HCT116 (cell line): ENCODE measurements at regions not wholly inside any gene's neighbourhood (a gene's known extent, or its start where the extent isn't known, plus 50 kb on each side); places are given as distances from the start of the nearest gene placed in this dataset.

Experiments
- ATAC-seq: fragments of 200-7000 bp; cut with Tn5 transposase; 2 replicates; pipeline ENCODE4 v1.9.1; 2020; ENCODE audit warnings: mild to moderate bottlenecking, moderate library complexity
- BruUV-seq: library from RNA; stranded (reverse); fragments of 400-500 nt; replicated peaks from 2 replicates; lab custom pipeline; 2021; lab: Mats Ljungman, UMichigan
- CTCF ChIA-PET: fragments of 300-600 bp; sonication (Branson Sonifier 250); formaldehyde crosslinking; loops from one replicate; lab custom pipeline; 2021; ENCODE audit warnings: antibody characterized with exemption; lab: Charles Lee
- POLR2A ChIA-PET: fragments of 300-600, 350-600 bp; sonication (Branson Sonifier 250); formaldehyde crosslinking; loops from one replicate; lab custom pipeline; 2021; ENCODE audit warnings: antibody characterized with exemption; lab: Charles Lee
- RAD21 ChIA-PET, 2 experiments: fragments of 300-600 bp; sonication (Branson Sonifier 250); formaldehyde crosslinking; loops; one replicate each; lab custom pipeline; 2023; ENCODE audit warnings: low total read pairs in 2 of 2; ENCODE audit not compliant: uncharacterized antibody in 2 of 2, unreplicated experiment in 2 of 2, low non-redundant PET in 1 of 2; lab: Charles Lee
- DNase-seq: peaks from one replicate; pipeline ENCODE4 v3.0.0-alpha.2; 2010; ENCODE audit warnings: low read depth, low spot score
- H2AFZ ChIP-seq: fragments of 200-600 bp; shearing (Covaris generic), sonication (generic); 2 replicates; pipeline ENCODE4 v1.6.1; 2017; ENCODE audit warnings: low read depth, mixed run types, mixed read lengths, antibody characterized with exemption, low read length; ENCODE audit not compliant: poor library complexity, severe bottlenecking
- H3K27ac ChIP-seq: 2 replicates; pipeline ENCODE4 v1.5.1; 2012; ENCODE audit warnings: low read depth, low read length
- H3K27me3 ChIP-seq: fragments of 200-600 bp; sonication (generic); 2 replicates; pipeline ENCODE4 v1.6.1; 2016; ENCODE audit warnings: mixed run types, low read length, mixed read lengths; ENCODE audit not compliant: insufficient read depth
- H3K36me3 ChIP-seq, 2 experiments: fragments of 200-500 bp in 1 of 2; fragments of 200-600 bp in 1 of 2; sonication (Bioruptor generic) in 1 of 2; sonication (generic) in 1 of 2; 2 replicates each; pipeline versions ENCODE4 v1.5.1 to v1.6.1; 2014 to 2016; ENCODE audit warnings: low read length in 2 of 2, inconsistent platforms in 1 of 2, mixed read lengths in 1 of 2, mixed run types in 1 of 2; ENCODE audit not compliant: insufficient read depth in 2 of 2, control insufficient read depth in 1 of 2
- H3K4me1 ChIP-seq, 2 experiments: fragments of 200-600 bp in 1 of 2; sonication (generic) in 1 of 2; 2 replicates each; pipeline versions ENCODE4 v1.5.1 to v1.6.1; 2012 to 2017; ENCODE audit warnings: low read length in 2 of 2, inconsistent platforms in 1 of 2, mild to moderate bottlenecking in 1 of 2, mixed read lengths in 1 of 2, mixed run types in 1 of 2, moderate library complexity in 1 of 2; ENCODE audit not compliant: insufficient read depth in 2 of 2, control insufficient read depth in 1 of 2
- H3K4me2 ChIP-seq: fragments of 200-600 bp; sonication (generic); 2 replicates; pipeline ENCODE4 v1.6.1; 2017; ENCODE audit warnings: mixed run types, low read length, mixed read lengths
- H3K4me3 ChIP-seq, 2 experiments: fragments of 200-600 bp in 1 of 2; sonication (generic) in 1 of 2; replicated peaks in 1 of 2; 2 replicates each; pipeline ENCODE4 v1.5.1; 2011 to 2016; ENCODE audit warnings: low read length in 2 of 2, control low read depth in 1 of 2, low read depth in 1 of 2, mild to moderate bottlenecking in 1 of 2, mixed read lengths in 1 of 2, mixed run types in 1 of 2
- H3K79me2 ChIP-seq: fragments of 200-600 bp; sonication (generic); 2 replicates; pipeline ENCODE4 v1.6.1; 2017; ENCODE audit warnings: mild to moderate bottlenecking, mixed run types, low read length, moderate library complexity, mixed read lengths; ENCODE audit not compliant: insufficient read depth
- H3K9ac ChIP-seq: fragments of 200-600 bp; sonication (generic); 2 replicates; pipeline ENCODE4 v1.6.1; 2016; ENCODE audit warnings: low read length, mixed read lengths
- H3K9me2 ChIP-seq: fragments of 200-600 bp; sonication (generic), shearing (Covaris generic); 2 replicates; pipeline ENCODE4 v1.6.1; 2017; ENCODE audit warnings: mixed run types, mild to moderate bottlenecking, moderate library complexity; ENCODE audit not compliant: insufficient read depth
- H3K9me3 ChIP-seq, 2 experiments: fragments of 200-500 bp in 1 of 2; fragments of 200-600 bp in 1 of 2; sonication (Bioruptor generic) in 1 of 2; sonication (generic) in 1 of 2; 2 replicates each; pipeline ENCODE4 v1.6.1; 2014 to 2017; ENCODE audit warnings: low read length in 2 of 2, mixed read lengths in 2 of 2, inconsistent platforms in 1 of 2, low read depth in 1 of 2, mild to moderate bottlenecking in 1 of 2, mixed run types in 1 of 2, moderate library complexity in 1 of 2; ENCODE audit not compliant: control insufficient read depth in 1 of 2, insufficient read depth in 1 of 2
- H4K20me1 ChIP-seq: fragments of 200-600 bp; sonication (generic), shearing (Covaris generic); 2 replicates; pipeline ENCODE4 v1.6.1; 2017; ENCODE audit warnings: mixed run types, mild to moderate bottlenecking, moderate library complexity; ENCODE audit not compliant: insufficient read depth
- CBX3 ChIP-seq: IDR thresholded peaks from 2 replicates; pipeline ENCODE4 v1.6.1; 2012; ENCODE audit warnings: low read depth
- ELF1 ChIP-seq: IDR thresholded peaks from 2 replicates; pipeline ENCODE4 v1.6.1; 2012; ENCODE audit warnings: low read depth, borderline replicate concordance
- JUND ChIP-seq: IDR thresholded peaks from 2 replicates; pipeline ENCODE4 v1.6.1; 2012
- RAD21 ChIP-seq: IDR thresholded peaks from 2 replicates; pipeline ENCODE4 v1.6.1; 2012; ENCODE audit warnings: low read depth, mild to moderate bottlenecking
- SIN3A ChIP-seq: IDR thresholded peaks from 2 replicates; pipeline ENCODE4 v1.6.1; 2012; ENCODE audit warnings: low read depth
- SRF ChIP-seq: IDR thresholded peaks from 2 replicates; pipeline ENCODE4 v1.6.1; 2012; ENCODE audit warnings: low read depth
- TCF7L2 ChIP-seq: IDR thresholded peaks from 2 replicates; pipeline ENCODE4 v1.7.0; 2011; ENCODE audit warnings: borderline replicate concordance, inconsistent platforms; ENCODE audit not compliant: insufficient read depth, insufficient read length; ENCODE audit errors: extremely low read depth
- ZNF274 ChIP-seq: fragments of 200-500 bp; sonication (Bioruptor generic); IDR thresholded peaks from 2 replicates; pipeline ENCODE4 v1.6.1; 2014; ENCODE audit warnings: mild to moderate bottlenecking, low read depth, low read length, inconsistent platforms
- intact Hi-C: fragments of 100-400 bp; cut with micrococcal nuclease; formaldehyde crosslinking; loops from 2 replicates; pipeline ENCODE4 v1.10.0; 2022
- TF ChIP-seq, protein P1 (sequence below): IDR thresholded peaks from 2 replicates; pipeline ENCODE4 v1.6.1; 2011; ENCODE audit warnings: mild to moderate bottlenecking, low read length, moderate library complexity; ENCODE audit not compliant: insufficient replicate concordance; ENCODE audit errors: extremely low read depth
- TF ChIP-seq, protein P2 (sequence below): IDR thresholded peaks from 2 replicates; pipeline ENCODE4 v1.6.1; 2012
- TF ChIP-seq, protein P3 (sequence below): IDR thresholded peaks from 2 replicates; pipeline ENCODE4 v1.6.1; 2012

DNA sequence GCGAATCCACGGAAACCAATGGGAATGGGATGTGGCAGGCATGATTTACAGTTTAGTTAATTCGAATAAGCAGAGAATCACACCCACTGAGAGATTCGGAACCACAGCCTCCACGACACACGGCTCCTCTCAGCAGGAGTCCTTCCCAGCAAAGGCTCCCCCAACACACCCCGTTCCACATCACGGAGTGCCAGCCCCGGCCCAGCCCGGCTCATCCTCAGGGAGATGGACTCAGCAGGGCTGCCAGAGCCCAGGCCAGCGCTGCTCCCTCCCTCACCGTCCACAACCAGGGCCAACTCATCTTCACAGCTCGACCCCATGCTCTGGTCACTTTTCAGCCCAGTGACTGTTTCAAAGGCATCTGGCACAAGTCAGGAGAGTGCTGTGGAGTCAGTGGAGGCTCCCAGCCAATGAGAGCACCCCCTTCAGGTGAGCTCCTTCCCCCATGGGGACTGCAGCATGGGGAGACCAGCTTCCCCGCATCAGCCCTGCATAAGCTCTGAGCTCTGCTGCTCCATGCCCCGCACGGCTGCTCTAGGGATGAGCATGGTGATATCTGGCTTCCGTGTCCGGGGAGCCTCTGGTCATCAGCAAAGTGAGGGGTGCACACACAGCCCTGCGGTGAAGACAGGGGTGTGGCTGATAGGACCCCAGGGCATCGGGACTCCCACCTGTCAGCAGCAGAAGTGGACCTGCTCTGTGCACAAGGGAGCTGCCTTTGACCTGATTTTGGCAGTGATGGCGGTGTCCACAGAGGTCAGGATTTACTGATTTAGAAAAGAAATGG lies 238.8 kb upstream of the SFSWAP start:
- peaks cover 0 to 7% of the 10 kb centered on the region in 2 experiments; a peak in 1 of 4 replicates for H3K4me1 ChIP-seq
- ChIA-PET POLR2A (no interaction called here), RAD21 (no interaction called here), CTCF (no interaction called here)
- TF ChIP-seq JUND (no peak), ELF1 (no peak), TCF7L2 (no peak), SIN3A (no peak), RAD21 (no peak), ZNF274 (no peak), CBX3 (no peak), SRF (no peak)
- TF ChIP-seq, protein P1, sequence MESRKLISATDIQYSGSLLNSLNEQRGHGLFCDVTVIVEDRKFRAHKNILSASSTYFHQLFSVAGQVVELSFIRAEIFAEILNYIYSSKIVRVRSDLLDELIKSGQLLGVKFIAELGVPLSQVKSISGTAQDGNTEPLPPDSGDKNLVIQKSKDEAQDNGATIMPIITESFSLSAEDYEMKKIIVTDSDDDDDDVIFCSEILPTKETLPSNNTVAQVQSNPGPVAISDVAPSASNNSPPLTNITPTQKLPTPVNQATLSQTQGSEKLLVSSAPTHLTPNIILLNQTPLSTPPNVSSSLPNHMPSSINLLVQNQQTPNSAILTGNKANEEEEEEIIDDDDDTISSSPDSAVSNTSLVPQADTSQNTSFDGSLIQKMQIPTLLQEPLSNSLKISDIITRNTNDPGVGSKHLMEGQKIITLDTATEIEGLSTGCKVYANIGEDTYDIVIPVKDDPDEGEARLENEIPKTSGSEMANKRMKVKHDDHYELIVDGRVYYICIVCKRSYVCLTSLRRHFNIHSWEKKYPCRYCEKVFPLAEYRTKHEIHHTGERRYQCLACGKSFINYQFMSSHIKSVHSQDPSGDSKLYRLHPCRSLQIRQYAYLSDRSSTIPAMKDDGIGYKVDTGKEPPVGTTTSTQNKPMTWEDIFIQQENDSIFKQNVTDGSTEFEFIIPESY, result no peak
- TF ChIP-seq, protein P2, sequence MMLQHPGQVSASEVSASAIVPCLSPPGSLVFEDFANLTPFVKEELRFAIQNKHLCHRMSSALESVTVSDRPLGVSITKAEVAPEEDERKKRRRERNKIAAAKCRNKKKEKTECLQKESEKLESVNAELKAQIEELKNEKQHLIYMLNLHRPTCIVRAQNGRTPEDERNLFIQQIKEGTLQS, result no peak
- TF ChIP-seq, protein P3, sequence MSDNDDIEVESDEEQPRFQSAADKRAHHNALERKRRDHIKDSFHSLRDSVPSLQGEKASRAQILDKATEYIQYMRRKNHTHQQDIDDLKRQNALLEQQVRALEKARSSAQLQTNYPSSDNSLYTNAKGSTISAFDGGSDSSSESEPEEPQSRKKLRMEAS, result no peak
- no peak overlapping the region for H3K9ac ChIP-seq
- H3K4me2 ChIP-seq, result no peak overlapping the region
- H3K27ac ChIP-seq, result no peak overlapping the region
- no peaks in the 10 kb centered on the region for H3K36me3 ChIP-seq
- H3K9me3 ChIP-seq, result no peaks in the 10 kb centered on the region
- BruUV-seq, result no TSS peak
- H3K9me2 ChIP-seq, result no peaks in the 10 kb centered on the region
- no peaks in the 10 kb centered on the region for H3K79me2 ChIP-seq
- H4K20me1 ChIP-seq, result no peaks in the 10 kb centered on the region
- DNase-seq, result no peak
- H3K27me3 ChIP-seq, result no peaks in the 10 kb centered on the region
- ATAC-seq, result no peak
- H2AFZ ChIP-seq, result no peak overlapping the region
- no peak overlapping the region for H3K4me3 ChIP-seq
- intact Hi-C loops, result no loop called here
